MCF 10A (cell line): ENCODE measurements at regions not wholly inside any gene's neighbourhood (a gene's known extent, or its start where the extent isn't known, plus 50 kb on each side); places are given as distances from the start of the nearest gene placed in this dataset.

Experiments used
- BruUV-seq: library from RNA; stranded (reverse); fragments of 400-500 nt; replicated peaks from 2 replicates; lab custom pipeline; 2021; lab: Mats Ljungman, UMichigan
- CTCF ChIA-PET: fragments of 300-600 bp; sonication (Branson Sonifier 250); formaldehyde crosslinking; extraction: SDS; loops from one replicate; lab custom pipeline; 2021; ENCODE audit warnings: antibody characterized with exemption, inconsistent platforms; lab: Yijun Ruan, JAX
- POLR2A ChIA-PET: fragments of 300-600, 350-650 bp; sonication (Branson Sonifier 250); formaldehyde crosslinking; extraction: SDS; loops from one replicate; lab custom pipeline; 2020; ENCODE audit warnings: antibody characterized with exemption, inconsistent platforms; lab: Yijun Ruan, JAX
- DNase-seq: peaks from one replicate; pipeline ENCODE4 v3.0.0-alpha.2; 2018; ENCODE audit not compliant: unreplicated experiment
- H3K27ac Mint-ChIP-seq: one replicate; pipeline ENCODE4 v1.8.0; 2022; ENCODE audit warnings: mild to moderate bottlenecking, low read depth, mixed read lengths; ENCODE audit not compliant: unreplicated experiment
- H3K27me3 Mint-ChIP-seq: one replicate; pipeline ENCODE4 v1.8.0; 2022; ENCODE audit warnings: mixed read lengths; ENCODE audit not compliant: insufficient read depth, unreplicated experiment
- H3K36me3 Mint-ChIP-seq: one replicate; pipeline ENCODE4 v1.8.0; 2022; ENCODE audit warnings: mild to moderate bottlenecking, moderate library complexity, mixed read lengths; ENCODE audit not compliant: insufficient read depth, unreplicated experiment
- H3K4me1 Mint-ChIP-seq: one replicate; pipeline ENCODE4 v1.8.0; 2022; ENCODE audit warnings: mixed read lengths; ENCODE audit not compliant: insufficient read depth, unreplicated experiment
- H3K4me3 Mint-ChIP-seq: one replicate; pipeline ENCODE4 v1.8.0; 2022; ENCODE audit warnings: mild to moderate bottlenecking, moderate library complexity, mixed read lengths; ENCODE audit not compliant: unreplicated experiment
- H3K9me3 Mint-ChIP-seq: one replicate; pipeline ENCODE4 v1.8.0; 2022; ENCODE audit warnings: mixed read lengths; ENCODE audit not compliant: unreplicated experiment
- intact Hi-C: fragments of 100-400 bp; cut with micrococcal nuclease; formaldehyde crosslinking; loops from 2 replicates; pipeline ENCODE4 v1.14.1; 2022
- TF ChIP-seq, protein P1 (sequence below): fragments of 200-600 bp; IDR thresholded peaks from one replicate; pipeline ENCODE4 v1.8.0; 2022; ENCODE audit warnings: antibody characterized with exemption, mild to moderate bottlenecking; ENCODE audit not compliant: unreplicated experiment

DNA sequence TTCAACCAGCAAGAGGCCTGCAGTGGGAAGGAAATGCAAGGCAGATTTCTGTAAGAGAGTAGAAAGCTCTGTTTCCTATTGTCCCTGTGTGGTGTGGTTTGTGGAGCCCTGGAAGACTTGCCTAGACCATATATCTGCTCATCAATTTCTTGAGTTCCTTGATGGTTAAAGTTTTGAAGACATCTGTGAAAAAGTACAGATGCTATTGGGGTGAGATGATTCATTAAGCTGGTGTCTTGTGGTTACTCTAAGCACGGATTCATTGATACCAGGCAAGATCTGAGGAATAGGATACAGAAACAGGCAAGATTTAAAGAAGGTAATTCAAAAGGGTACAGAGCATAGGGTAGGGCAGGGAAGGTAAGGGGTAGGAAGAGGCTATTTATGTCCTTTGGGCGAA lies 275.8 kb upstream of the SESN3 start:
- no TSS peak for BruUV-seq
- Mint-ChIP-seq H3K9me3 (no peaks in the 10 kb centered on the region), H3K36me3 (peaks cover 7% of the 10 kb centered on the region), H3K4me3 (no peak overlapping the region), H3K4me1 (peaks cover 5% of the 10 kb centered on the region), H3K27me3 (no peaks in the 10 kb centered on the region), H3K27ac (no peak overlapping the region)
- ChIA-PET POLR2A (interaction anchor here (0.9 kb wide), 1 partner anchor 22 kb away, joined by 3 read pairs; no protein-coding TSS in a partner anchor), CTCF (interaction anchor here (0.6 kb wide), 1 partner anchor 340 kb away, joined by 4 read pairs; no protein-coding TSS in a partner anchor)
- DNase-seq: no peak
- TF ChIP-seq, protein P1, sequence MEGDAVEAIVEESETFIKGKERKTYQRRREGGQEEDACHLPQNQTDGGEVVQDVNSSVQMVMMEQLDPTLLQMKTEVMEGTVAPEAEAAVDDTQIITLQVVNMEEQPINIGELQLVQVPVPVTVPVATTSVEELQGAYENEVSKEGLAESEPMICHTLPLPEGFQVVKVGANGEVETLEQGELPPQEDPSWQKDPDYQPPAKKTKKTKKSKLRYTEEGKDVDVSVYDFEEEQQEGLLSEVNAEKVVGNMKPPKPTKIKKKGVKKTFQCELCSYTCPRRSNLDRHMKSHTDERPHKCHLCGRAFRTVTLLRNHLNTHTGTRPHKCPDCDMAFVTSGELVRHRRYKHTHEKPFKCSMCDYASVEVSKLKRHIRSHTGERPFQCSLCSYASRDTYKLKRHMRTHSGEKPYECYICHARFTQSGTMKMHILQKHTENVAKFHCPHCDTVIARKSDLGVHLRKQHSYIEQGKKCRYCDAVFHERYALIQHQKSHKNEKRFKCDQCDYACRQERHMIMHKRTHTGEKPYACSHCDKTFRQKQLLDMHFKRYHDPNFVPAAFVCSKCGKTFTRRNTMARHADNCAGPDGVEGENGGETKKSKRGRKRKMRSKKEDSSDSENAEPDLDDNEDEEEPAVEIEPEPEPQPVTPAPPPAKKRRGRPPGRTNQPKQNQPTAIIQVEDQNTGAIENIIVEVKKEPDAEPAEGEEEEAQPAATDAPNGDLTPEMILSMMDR: no peak
- intact Hi-C loops: no loop called here

DNA sequence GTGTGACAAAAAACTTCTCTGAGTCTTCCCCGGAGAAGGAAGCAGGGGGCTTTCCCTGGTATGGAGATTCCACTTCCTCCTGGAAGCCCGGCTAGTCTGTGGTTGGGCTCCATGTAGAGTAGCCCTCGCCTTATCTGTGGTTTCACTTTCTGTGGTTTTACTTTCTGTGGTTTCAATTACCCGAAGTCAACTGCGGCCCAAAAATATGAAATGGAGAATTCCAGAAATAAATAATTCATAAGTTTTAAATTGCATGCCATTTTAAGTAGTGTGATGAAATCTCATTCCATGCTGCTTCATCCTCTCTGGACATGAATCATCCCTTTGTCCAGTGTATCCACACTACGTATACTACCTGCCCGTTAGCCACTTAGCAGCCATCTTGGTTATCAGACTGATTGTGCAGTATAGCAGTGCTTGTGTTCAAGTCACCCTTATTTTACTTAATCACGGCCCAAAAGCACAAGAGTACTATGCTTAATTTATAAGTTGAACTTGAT lies 275.0 kb upstream of the SESN3 start:
- H3K9me3 Mint-ChIP-seq: no peaks in the 10 kb centered on the region
- ChIA-PET POLR2A (no interaction called here), CTCF (interaction anchor here (0.5 to 0.9 kb wide), 3 partner anchors 37 to 340 kb away, joined by 3 to 4 read pairs (median 4); no protein-coding TSS in a partner anchor)
- TF ChIP-seq, protein P1: no peak
- intact Hi-C loops: no loop called here
- no peak overlapping the region for H3K27ac Mint-ChIP-seq
- H3K4me3 Mint-ChIP-seq: no peak overlapping the region
- no TSS peak for BruUV-seq
- no peaks in the 10 kb centered on the region for H3K27me3 Mint-ChIP-seq
- DNase-seq: peak; percentile 12
- H3K36me3 Mint-ChIP-seq: peaks cover 7% of the 10 kb centered on the region
- peaks cover 5% of the 10 kb centered on the region for H3K4me1 Mint-ChIP-seq

DNA sequence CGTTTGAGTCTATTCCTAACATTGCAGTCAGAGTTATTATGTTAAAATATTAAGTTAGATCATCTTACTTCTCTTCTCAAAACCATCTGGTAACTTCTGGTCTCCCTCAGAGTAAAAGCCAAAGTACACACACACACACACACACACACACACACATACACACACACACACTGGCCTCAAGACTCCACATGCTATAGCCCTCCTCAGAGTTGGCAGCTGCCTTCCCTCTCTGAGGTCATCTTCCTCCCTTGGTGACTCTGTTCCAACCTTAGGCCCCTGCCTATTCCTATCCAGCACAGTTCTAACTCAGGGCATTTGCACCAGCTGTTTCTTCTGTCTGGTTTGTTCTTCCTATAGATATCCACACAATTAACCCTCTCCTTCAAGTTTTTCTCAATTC lies 272.0 kb upstream of the SESN3 start:
- intact Hi-C loops: no loop called here
- no peaks in the 10 kb centered on the region for H3K9me3 Mint-ChIP-seq
- TF ChIP-seq, protein P1: no peak

DNA sequence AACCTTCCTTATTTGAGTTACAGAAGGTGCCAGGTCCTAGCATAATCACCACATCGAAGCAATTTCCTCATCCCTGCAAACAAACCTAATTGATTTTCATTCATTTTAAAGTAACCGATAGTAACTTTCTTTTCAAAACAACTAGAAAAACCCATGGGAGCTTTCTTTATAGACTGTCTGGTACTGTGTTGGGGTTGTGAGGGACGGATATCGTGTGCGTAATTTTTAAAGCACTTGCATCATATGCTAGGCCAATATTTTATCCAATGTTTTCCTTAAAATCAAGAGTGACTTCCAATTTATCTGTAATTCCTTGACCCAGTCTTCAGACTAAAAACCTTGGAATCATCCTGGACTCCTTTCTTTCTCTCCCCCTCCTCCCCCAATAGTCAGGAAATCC lies 271.5 kb upstream of the SESN3 start:
- Mint-ChIP-seq H3K27me3 (no peaks in the 10 kb centered on the region), H3K9me3 (no peaks in the 10 kb centered on the region), H3K36me3 (peaks cover 7% of the 10 kb centered on the region), H3K27ac (no peak overlapping the region), H3K4me3 (no peak overlapping the region), H3K4me1 (peaks cover 22% of the 10 kb centered on the region)
- POLR2A ChIA-PET: no interaction called here
- intact Hi-C loops: no loop called here
- CTCF ChIA-PET: no interaction called here
- DNase-seq: no peak
- TF ChIP-seq, protein P1: no peak
- no TSS peak for BruUV-seq

More for the DNA sequence above, 272.0 kb upstream of the SESN3 start:
- no peak for DNase-seq
- ChIA-PET CTCF (no interaction called here), POLR2A (interaction anchor here (0.6 kb wide), 1 partner anchor 188 kb away, joined by 3 read pairs; no protein-coding TSS in a partner anchor)
- BruUV-seq: no TSS peak
- Mint-ChIP-seq H3K4me3 (no peak overlapping the region), H3K27ac (no peak overlapping the region), H3K27me3 (no peaks in the 10 kb centered on the region), H3K4me1 (peaks cover 22% of the 10 kb centered on the region), H3K36me3 (peaks cover 7% of the 10 kb centered on the region)
